ENCODE measurements at regions not wholly inside any gene's neighbourhood (a gene's known extent, or its start where the extent isn't known, plus 50 kb on each side); places are given as distances from the start of the nearest gene placed in this dataset.

GRCh38 chr3:73783811-73784210 lies 159.1 kb upstream of the PDZRN3 start:
- no peak for DNase-seq

GRCh38 chr3:73781541-73781940 lies 156.8 kb upstream of the PDZRN3 start:
- peak in 1 of 2 experiments; percentile 2 for DNase-seq

GRCh38 chr3:73774645-73775044 lies 149.9 kb upstream of the PDZRN3 start:
- no peak for DNase-seq

GRCh38 chr3:73773233-73773632 lies 148.5 kb upstream of the PDZRN3 start:
- no peak for DNase-seq

GRCh38 chr3:73772076-73772886 lies 147.5 kb upstream of the PDZRN3 start:
- DNase-seq = no peak

- DNase-seq = no peak
Observed at GRCh38 chr3:73768524-73769308, 144.0 kb upstream of the PDZRN3 start.

- DNase-seq = no peak
Observed at GRCh38 chr3:73766599-73767381, 142.0 kb upstream of the PDZRN3 start.

- no peak for DNase-seq
Observed at GRCh38 chr3:73765878-73766545, 141.3 kb upstream of the PDZRN3 start.

GRCh38 chr3:73762855-73763254 lies 138.1 kb upstream of the PDZRN3 start:
- no peak for DNase-seq

GRCh38 chr3:73759297-73759711 lies 134.6 kb upstream of the PDZRN3 start:
- DNase-seq = no peak

- DNase-seq = no peak
Observed at GRCh38 chr3:73757536-73757935, 132.8 kb upstream of the PDZRN3 start.

- DNase-seq = no peak
Observed at GRCh38 chr3:73753985-73754384, 129.2 kb upstream of the PDZRN3 start.

GRCh38 chr3:73752338-73752737 lies 127.6 kb upstream of the PDZRN3 start:
- DNase-seq = no peak

- DNase-seq = no peak
Observed at GRCh38 chr3:73746623-73747022, 121.9 kb upstream of the PDZRN3 start.

- peak in 1 of 2 experiments; percentile 4 for DNase-seq
Observed at GRCh38 chr3:73745526-73746191, 120.9 kb upstream of the PDZRN3 start.

GRCh38 chr3:73743551-73743950 lies 118.8 kb upstream of the PDZRN3 start:
- no peak for DNase-seq

- DNase-seq = no peak
Observed at GRCh38 chr3:73739791-73740453, 115.2 kb upstream of the PDZRN3 start.

- DNase-seq = no peak
Observed at GRCh38 chr3:73738711-73739110, 114.0 kb upstream of the PDZRN3 start.

GRCh38 chr3:73734211-73735089 lies 109.7 kb upstream of the PDZRN3 start:
- DNase-seq = no peak

- DNase-seq = no peak
Observed at GRCh38 chr3:73733746-73734145, 109.0 kb upstream of the PDZRN3 start.
